Gastroesophageal sphincter (tissue), 3 donors: ENCODE measurements at regions not wholly inside any gene's neighbourhood (a gene's known extent, or its start where the extent isn't known, plus 50 kb on each side); places are given as distances from the start of the nearest gene placed in this dataset.

ENCODE experiments used
- CTCF ChIP-seq, 4 experiments: fragments of 200-600 bp in 2 of 4; fragments of 450-650 bp in 2 of 4; sonication (generic) in 1 of 4; IDR thresholded peaks; one replicate each; pipeline ENCODE4 v1.5.1; 2017 to 2019; ENCODE audit warnings: antibody characterized with exemption in 4 of 4, mild to moderate bottlenecking in 2 of 4, moderate library complexity in 2 of 4
- EP300 ChIP-seq: sonication (generic); formaldehyde crosslinking; IDR thresholded peaks from one replicate; pipeline ENCODE4 v1.6.1; 2017; ENCODE audit warnings: antibody characterized with exemption, mild to moderate bottlenecking
- POLR2AphosphoS5 ChIP-seq: sonication (generic); formaldehyde crosslinking; IDR thresholded peaks from one replicate; pipeline ENCODE4 v1.6.1; 2017; ENCODE audit warnings: antibody characterized with exemption

- no peak for TF ChIP-seq EP300
- TF ChIP-seq CTCF (IDR thresholded peaks at IDR 0.05): no peak
- TF ChIP-seq POLR2AphosphoS5: no peak
Observed at GRCh38 chr13:55792544-55793193, 1348.0 kb upstream of the PRR20A start.
